GM23338 (cell line): ENCODE measurements at regions not wholly inside any gene's neighbourhood (a gene's known extent, or its start where the extent isn't known, plus 50 kb on each side); places are given as distances from the start of the nearest gene placed in this dataset.

Experiments used
- CREB1 ChIP-seq: fragments of 250-450 bp; sonication (Bioruptor Pico); IDR thresholded peaks from 2 replicates; pipeline ENCODE4 v1.5.0; 2020; ENCODE audit warnings: low read depth, mild to moderate bottlenecking, moderate library complexity
- EZH2 ChIP-seq: fragments of 200-600 bp; sonication (generic); IDR thresholded peaks from one replicate; pipeline ENCODE4 v1.8.0; 2017; ENCODE audit warnings: antibody characterized with exemption, mild to moderate bottlenecking, low read depth; ENCODE audit not compliant: unreplicated experiment
- EZH2phosphoT487 ChIP-seq: fragments of 200-600 bp; sonication (generic); IDR thresholded peaks from one replicate; pipeline ENCODE4 v1.8.1; 2018; ENCODE audit warnings: antibody characterized with exemption; ENCODE audit not compliant: unreplicated experiment
- POLR2AphosphoS5 ChIP-seq: IDR thresholded peaks from 2 replicates; pipeline ENCODE4 v1.6.1; 2016; ENCODE audit warnings: antibody characterized with exemption, low read depth
- TF ChIP-seq, protein P1 (sequence below), 2 experiments: fragments of 200-600 bp in 1 of 2; sonication (generic) in 1 of 2; conservative IDR thresholded peaks; 2 replicates each; pipeline versions ENCODE4 v1.5.1 to v1.6.1; 2016 to 2017; ENCODE audit warnings: antibody characterized with exemption in 2 of 2, low read depth in 2 of 2, mild to moderate bottlenecking in 2 of 2, moderate library complexity in 1 of 2

DNA sequence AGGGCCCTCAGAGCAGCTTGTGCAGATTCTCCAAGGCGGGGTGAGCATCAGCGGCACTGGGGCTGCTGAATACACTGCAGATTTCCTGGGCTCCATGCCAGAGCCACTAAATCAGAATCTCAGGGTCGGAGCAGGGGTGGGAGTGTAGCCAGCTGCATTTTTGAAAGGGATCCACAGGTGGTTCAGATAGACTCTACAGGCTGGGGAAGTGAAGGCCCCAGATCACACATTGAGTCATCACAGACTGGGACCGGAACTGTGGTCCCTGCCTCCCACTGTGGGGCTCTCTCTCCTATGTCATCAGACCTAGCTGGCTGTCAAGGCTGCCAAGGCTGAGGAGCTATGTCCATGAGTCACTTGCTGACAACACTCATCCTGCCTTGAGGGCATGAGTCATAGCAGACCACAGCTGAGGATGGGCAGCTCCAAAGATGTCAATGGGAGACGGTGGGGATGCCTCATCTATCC, 162.3 kb upstream of the MAMLD1 start:
- TF ChIP-seq EZH2 (no peak), CREB1 (CRISPR knock-in tag) (no peak), POLR2AphosphoS5 (no peak), EZH2phosphoT487 (no peak)
- TF ChIP-seq, protein P1, sequence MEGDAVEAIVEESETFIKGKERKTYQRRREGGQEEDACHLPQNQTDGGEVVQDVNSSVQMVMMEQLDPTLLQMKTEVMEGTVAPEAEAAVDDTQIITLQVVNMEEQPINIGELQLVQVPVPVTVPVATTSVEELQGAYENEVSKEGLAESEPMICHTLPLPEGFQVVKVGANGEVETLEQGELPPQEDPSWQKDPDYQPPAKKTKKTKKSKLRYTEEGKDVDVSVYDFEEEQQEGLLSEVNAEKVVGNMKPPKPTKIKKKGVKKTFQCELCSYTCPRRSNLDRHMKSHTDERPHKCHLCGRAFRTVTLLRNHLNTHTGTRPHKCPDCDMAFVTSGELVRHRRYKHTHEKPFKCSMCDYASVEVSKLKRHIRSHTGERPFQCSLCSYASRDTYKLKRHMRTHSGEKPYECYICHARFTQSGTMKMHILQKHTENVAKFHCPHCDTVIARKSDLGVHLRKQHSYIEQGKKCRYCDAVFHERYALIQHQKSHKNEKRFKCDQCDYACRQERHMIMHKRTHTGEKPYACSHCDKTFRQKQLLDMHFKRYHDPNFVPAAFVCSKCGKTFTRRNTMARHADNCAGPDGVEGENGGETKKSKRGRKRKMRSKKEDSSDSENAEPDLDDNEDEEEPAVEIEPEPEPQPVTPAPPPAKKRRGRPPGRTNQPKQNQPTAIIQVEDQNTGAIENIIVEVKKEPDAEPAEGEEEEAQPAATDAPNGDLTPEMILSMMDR (conservative IDR thresholded peaks at IDR 0.05; ENCODE audit: low read depth in 2 of 2): no peak
